GM12874 (cell line): ENCODE measurements at regions not wholly inside any gene's neighbourhood (a gene's known extent, or its start where the extent isn't known, plus 50 kb on each side); places are given as distances from the start of the nearest gene placed in this dataset.

Experiments used
- CTCF ChIP-seq: IDR thresholded peaks from 2 replicates; pipeline ENCODE4 v1.5.1; 2011; ENCODE audit warnings: low read depth, mild to moderate bottlenecking, control low read depth, low read length, moderate library complexity; ENCODE audit not compliant: insufficient read depth

GRCh38 chr12:91455321-91455720 is 272.7 kb upstream of the DCN start:
- no peak for TF ChIP-seq CTCF

- TF ChIP-seq CTCF = no peak
Observed at GRCh38 chr12:91454179-91454578, 271.6 kb upstream of the DCN start.

GRCh38 chr12:91441993-91442952 is 259.7 kb upstream of the DCN start:
- TF ChIP-seq CTCF = no peak

GRCh38 chr12:91441246-91441645 is 258.6 kb upstream of the DCN start:
- no peak for TF ChIP-seq CTCF

- TF ChIP-seq CTCF = no peak
Observed at GRCh38 chr12:91434081-91434480, 251.5 kb upstream of the DCN start.

- TF ChIP-seq CTCF = no peak
Observed at GRCh38 chr12:91432755-91433154, 250.1 kb upstream of the DCN start.

GRCh38 chr12:91432089-91432488 is 249.5 kb upstream of the DCN start:
- TF ChIP-seq CTCF = no peak
